ENCODE measurements at regions not wholly inside any gene's neighbourhood (a gene's known extent, or its start where the extent isn't known, plus 50 kb on each side); places are given as distances from the start of the nearest gene placed in this dataset.
"Not testable (repeated sequence)": the region's sequence is repeated elsewhere in the genome, so short reads cannot be mapped to it uniquely, and the experiment has no call there.

- no peak overlapping the region for H3K4me3 ChIP-seq
- intact Hi-C loops (cut with DNase I; ENCODE audit: low total_unique reads) = no loop called here
- peaks cover 0 to 25% (median 18%) of the 10 kb centered on the region in 4 donors for H3K9me3 ChIP-seq
- TF ChIP-seq POLR2A (IDR thresholded peaks at IDR 0.05) (no peak), POLR2AphosphoS5 (IDR thresholded peaks at IDR 0.05) (no peak), EP300 (IDR thresholded peaks at IDR 0.05) (no peak)
- TF ChIP-seq, protein P1, sequence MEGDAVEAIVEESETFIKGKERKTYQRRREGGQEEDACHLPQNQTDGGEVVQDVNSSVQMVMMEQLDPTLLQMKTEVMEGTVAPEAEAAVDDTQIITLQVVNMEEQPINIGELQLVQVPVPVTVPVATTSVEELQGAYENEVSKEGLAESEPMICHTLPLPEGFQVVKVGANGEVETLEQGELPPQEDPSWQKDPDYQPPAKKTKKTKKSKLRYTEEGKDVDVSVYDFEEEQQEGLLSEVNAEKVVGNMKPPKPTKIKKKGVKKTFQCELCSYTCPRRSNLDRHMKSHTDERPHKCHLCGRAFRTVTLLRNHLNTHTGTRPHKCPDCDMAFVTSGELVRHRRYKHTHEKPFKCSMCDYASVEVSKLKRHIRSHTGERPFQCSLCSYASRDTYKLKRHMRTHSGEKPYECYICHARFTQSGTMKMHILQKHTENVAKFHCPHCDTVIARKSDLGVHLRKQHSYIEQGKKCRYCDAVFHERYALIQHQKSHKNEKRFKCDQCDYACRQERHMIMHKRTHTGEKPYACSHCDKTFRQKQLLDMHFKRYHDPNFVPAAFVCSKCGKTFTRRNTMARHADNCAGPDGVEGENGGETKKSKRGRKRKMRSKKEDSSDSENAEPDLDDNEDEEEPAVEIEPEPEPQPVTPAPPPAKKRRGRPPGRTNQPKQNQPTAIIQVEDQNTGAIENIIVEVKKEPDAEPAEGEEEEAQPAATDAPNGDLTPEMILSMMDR (IDR thresholded peaks at IDR 0.05) = no peak
- peaks cover 0 to 24% (median 4%) of the 10 kb centered on the region in 3 donors for H3K27me3 ChIP-seq
- peak in 1 of 2 donors; percentile 7 for DNase-seq
- no peaks in the 10 kb centered on the region for H3K36me3 ChIP-seq
- H3K27ac ChIP-seq = no peak overlapping the region
- no peaks in the 10 kb centered on the region for H3K4me1 ChIP-seq
- WGBS, 5 donors = 79 to 85% (median 83%) methylated on average over 11 of the region's 11 CpGs
Observed at GRCh38 chr22:47351836-47352579, 589.6 kb downstream of the TBC1D22A start.

DNA sequence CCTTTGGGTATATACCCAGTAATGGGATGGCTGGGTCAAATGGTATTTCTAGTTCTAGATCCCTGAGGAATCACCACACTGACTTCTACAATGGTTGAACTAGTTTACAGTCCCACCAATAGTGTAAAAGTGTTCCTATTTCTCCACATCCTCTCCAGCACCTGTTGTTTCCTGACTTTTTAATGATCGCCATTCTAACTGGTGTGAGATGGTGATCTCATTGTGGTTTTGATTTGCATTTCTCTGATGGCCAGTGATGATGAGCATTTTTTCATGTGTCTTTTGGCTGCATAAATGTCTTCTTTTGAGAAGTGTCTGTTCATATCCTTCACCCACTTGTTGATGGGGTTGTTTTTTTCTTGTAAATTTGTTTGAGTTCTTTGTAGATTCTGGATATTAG is 583.8 kb downstream of the TBC1D22A start:
- H3K27ac ChIP-seq; DNase-seq; H3K36me3 ChIP-seq; H3K4me1 ChIP-seq; H3K4me3 ChIP-seq; intact Hi-C loops (cut with DNase I; ENCODE audit: low total_unique reads): not testable (repeated sequence)
- WGBS, 5 donors = 70 to 100% (median 91%) methylated on average over 1 of the region's 1 CpG; no CpG with 5 or more reads in 1 of the 5 donors
- Histone ChIP-seq H3K9me3 (peaks cover 0 to 13% (median 8%) of the 10 kb centered on the region in 4 donors), H3K27me3 (peaks cover 0 to 35% (median 0%) of the 10 kb centered on the region in 3 donors)

DNA sequence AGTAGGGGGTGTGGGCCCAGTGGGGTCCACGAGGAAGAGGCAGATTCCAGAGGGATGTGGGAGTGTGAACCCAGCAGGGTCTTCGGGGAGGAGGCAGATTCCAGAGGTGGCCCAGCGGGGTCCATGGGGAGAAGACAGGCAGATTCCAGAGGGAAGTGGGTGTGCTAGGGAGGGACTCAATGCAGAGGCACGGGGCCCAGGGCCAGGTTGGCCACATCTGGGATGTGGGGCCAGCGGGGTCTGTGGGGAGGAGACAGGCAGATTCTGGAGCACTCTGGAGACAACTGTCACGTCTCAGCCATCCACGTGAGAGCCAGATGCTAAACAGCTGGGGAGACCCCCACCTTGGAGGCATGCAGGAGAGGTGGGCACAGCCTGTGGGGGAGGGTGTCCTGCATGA is 582.6 kb downstream of the TBC1D22A start:
- no peak for TF ChIP-seq POLR2AphosphoS5 (IDR thresholded peaks at IDR 0.05)
- TF ChIP-seq EP300 (IDR thresholded peaks at IDR 0.05) = no peak
- TF ChIP-seq, protein P1 (IDR thresholded peaks at IDR 0.05) = no peak
- TF ChIP-seq POLR2A (IDR thresholded peaks at IDR 0.05) = no peak
- no peak for DNase-seq
- Histone ChIP-seq H3K27me3 (peaks cover 0 to 36% (median 0%) of the 10 kb centered on the region in 3 donors), H3K4me3 (no peak overlapping the region), H3K4me1 (no peaks in the 10 kb centered on the region), H3K9me3 (peaks cover 0 to 4% (median 0%) of the 10 kb centered on the region in 4 donors), H3K27ac (no peak overlapping the region), H3K36me3 (no peaks in the 10 kb centered on the region)
- 66 to 72% (median 68%) methylated on average over 7 of the region's 7 CpGs for WGBS, 5 donors
- intact Hi-C loops (cut with DNase I; ENCODE audit: low total_unique reads) = no loop called here

- H3K9me3 ChIP-seq = no peaks in the 10 kb centered on the region
- DNase-seq = no peak
- H3K4me3 ChIP-seq = no peak overlapping the region
- TF ChIP-seq POLR2A (IDR thresholded peaks at IDR 0.05) = no peak
- TF ChIP-seq EP300 (IDR thresholded peaks at IDR 0.05) = no peak
- TF ChIP-seq POLR2AphosphoS5 (IDR thresholded peaks at IDR 0.05) = no peak
- TF ChIP-seq, protein P1 (IDR thresholded peaks at IDR 0.05) = no peak
- H3K27ac ChIP-seq = no peak overlapping the region
- H3K36me3 ChIP-seq = no peaks in the 10 kb centered on the region
- intact Hi-C loops (cut with DNase I; ENCODE audit: low total_unique reads) = no loop called here
- WGBS, 5 donors = 69 to 83% (median 75%) methylated on average over 4 to 6 of the region's 6 CpGs
- H3K27me3 ChIP-seq = peaks cover 0 to 36% (median 0%) of the 10 kb centered on the region in 3 donors
- no peaks in the 10 kb centered on the region for H3K4me1 ChIP-seq
Observed at GRCh38 chr22:47344414-47344813, 582.0 kb downstream of the TBC1D22A start.

GRCh38 chr22:47343611-47344010 is 581.2 kb downstream of the TBC1D22A start:
- Histone ChIP-seq H3K36me3 (no peaks in the 10 kb centered on the region), H3K27me3 (peaks cover 0 to 36% (median 0%) of the 10 kb centered on the region in 3 donors), H3K9me3 (no peaks in the 10 kb centered on the region), H3K4me1 (no peaks in the 10 kb centered on the region), H3K4me3 (no peak overlapping the region), H3K27ac (no peak overlapping the region)
- DNase-seq = no peak
- 74 to 85% (median 82%) methylated on average over 8 of the region's 8 CpGs for WGBS, 5 donors
- intact Hi-C loops (cut with DNase I; ENCODE audit: low total_unique reads) = no loop called here
- TF ChIP-seq POLR2AphosphoS5 (IDR thresholded peaks at IDR 0.05) (no peak), POLR2A (IDR thresholded peaks at IDR 0.05) (no peak), EP300 (IDR thresholded peaks at IDR 0.05) (no peak)
- TF ChIP-seq, protein P1 (IDR thresholded peaks at IDR 0.05) = no peak
